ENCODE measurements at regions not wholly inside any gene's neighbourhood (a gene's known extent, or its start where the extent isn't known, plus 50 kb on each side); places are given as distances from the start of the nearest gene placed in this dataset.

DNA sequence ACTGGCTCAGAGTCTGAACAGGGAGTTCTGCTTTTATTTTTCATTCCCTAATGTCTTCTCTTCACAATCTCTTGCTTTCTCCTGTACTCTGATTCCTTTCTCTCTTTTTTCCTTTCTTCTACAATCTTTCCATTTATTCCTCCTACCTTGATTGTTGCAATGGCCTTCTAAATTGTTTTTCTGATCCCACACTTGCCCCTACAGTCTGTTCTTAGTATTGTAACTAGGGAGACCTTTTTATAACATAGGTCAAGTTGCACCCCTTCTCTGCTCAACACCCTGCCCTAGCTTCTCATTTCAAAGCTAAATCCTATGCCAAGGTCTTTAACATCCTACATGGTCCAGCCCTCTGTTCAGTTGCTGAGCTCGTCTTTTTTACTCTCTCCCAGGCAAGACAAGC lies 277.9 kb downstream of the GBA3 start:
- DNase-seq = no peak
- Histone ChIP-seq H3K36me3 (no peaks in the 10 kb centered on the region), H3K27me3 (no peaks in the 10 kb centered on the region), H3K4me3 (no peak overlapping the region), H3K4me1 (no peaks in the 10 kb centered on the region), H3K27ac (no peak overlapping the region), H3K9me3 (peaks cover 0 to 27% of the 10 kb centered on the region in 2 donors)
- intact Hi-C loops (cut with DNase I) = no loop called here
- ATAC-seq = no peak
- TF ChIP-seq, protein P1, sequence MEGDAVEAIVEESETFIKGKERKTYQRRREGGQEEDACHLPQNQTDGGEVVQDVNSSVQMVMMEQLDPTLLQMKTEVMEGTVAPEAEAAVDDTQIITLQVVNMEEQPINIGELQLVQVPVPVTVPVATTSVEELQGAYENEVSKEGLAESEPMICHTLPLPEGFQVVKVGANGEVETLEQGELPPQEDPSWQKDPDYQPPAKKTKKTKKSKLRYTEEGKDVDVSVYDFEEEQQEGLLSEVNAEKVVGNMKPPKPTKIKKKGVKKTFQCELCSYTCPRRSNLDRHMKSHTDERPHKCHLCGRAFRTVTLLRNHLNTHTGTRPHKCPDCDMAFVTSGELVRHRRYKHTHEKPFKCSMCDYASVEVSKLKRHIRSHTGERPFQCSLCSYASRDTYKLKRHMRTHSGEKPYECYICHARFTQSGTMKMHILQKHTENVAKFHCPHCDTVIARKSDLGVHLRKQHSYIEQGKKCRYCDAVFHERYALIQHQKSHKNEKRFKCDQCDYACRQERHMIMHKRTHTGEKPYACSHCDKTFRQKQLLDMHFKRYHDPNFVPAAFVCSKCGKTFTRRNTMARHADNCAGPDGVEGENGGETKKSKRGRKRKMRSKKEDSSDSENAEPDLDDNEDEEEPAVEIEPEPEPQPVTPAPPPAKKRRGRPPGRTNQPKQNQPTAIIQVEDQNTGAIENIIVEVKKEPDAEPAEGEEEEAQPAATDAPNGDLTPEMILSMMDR (IDR thresholded peaks at IDR 0.05) = no peak

GRCh38 chr4:22969287-22969896 lies 276.7 kb downstream of the GBA3 start:
- TF ChIP-seq, protein P1 (IDR thresholded peaks at IDR 0.05) = no peak
- H3K27me3 ChIP-seq = no peaks in the 10 kb centered on the region
- peaks cover 0 to 16% of the 10 kb centered on the region in 2 donors for H3K9me3 ChIP-seq
- no peak overlapping the region for H3K4me3 ChIP-seq
- H3K36me3 ChIP-seq = no peaks in the 10 kb centered on the region
- DNase-seq (no peak), ATAC-seq (no peak)
- no peaks in the 10 kb centered on the region for H3K4me1 ChIP-seq
- no peak overlapping the region for H3K27ac ChIP-seq
- intact Hi-C loops (cut with DNase I) = no loop called here

DNA sequence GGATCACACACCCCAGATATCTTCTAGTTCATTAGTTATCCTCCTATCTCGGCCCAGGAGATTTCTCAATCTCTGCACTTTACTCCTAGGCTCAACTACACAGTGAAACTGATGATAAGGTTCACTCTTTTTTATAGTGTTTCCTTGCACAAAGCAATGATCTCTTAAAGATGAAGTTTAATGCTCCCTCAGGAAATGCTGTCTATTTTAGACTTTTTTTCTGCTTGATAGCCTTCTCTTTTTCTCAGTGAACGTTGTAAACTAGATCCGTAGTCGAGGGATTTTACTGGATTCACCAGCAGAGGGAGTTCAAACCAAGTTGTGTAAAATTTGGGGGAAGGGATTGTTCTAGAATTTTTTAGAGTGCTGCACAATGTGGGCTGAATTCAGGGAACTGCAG lies 269.6 kb downstream of the GBA3 start:
- TF ChIP-seq, protein P1 (IDR thresholded peaks at IDR 0.05) = no peak
- intact Hi-C loops (cut with DNase I) = no loop called here
- Histone ChIP-seq H3K4me3 (no peak overlapping the region), H3K27me3 (no peaks in the 10 kb centered on the region), H3K36me3 (no peaks in the 10 kb centered on the region), H3K9me3 (no peaks in the 10 kb centered on the region), H3K27ac (no peak overlapping the region), H3K4me1 (no peaks in the 10 kb centered on the region)
- ATAC-seq = no peak
- DNase-seq = peak in 1 of 4 donors; percentile 22

- H3K9me3 ChIP-seq = no peaks in the 10 kb centered on the region
- ATAC-seq (no peak), DNase-seq (no peak)
- no peaks in the 10 kb centered on the region for H3K4me1 ChIP-seq
- TF ChIP-seq, protein P1 (IDR thresholded peaks at IDR 0.05) = no peak
- H3K27ac ChIP-seq = no peak overlapping the region
- no peaks in the 10 kb centered on the region for H3K36me3 ChIP-seq
- H3K4me3 ChIP-seq = no peak overlapping the region
- no peaks in the 10 kb centered on the region for H3K27me3 ChIP-seq
- intact Hi-C loops (cut with DNase I) = no loop called here
These were observed 266.7 kb downstream of the GBA3 start for GRCh38 chr4:22959483-22959882.

DNA sequence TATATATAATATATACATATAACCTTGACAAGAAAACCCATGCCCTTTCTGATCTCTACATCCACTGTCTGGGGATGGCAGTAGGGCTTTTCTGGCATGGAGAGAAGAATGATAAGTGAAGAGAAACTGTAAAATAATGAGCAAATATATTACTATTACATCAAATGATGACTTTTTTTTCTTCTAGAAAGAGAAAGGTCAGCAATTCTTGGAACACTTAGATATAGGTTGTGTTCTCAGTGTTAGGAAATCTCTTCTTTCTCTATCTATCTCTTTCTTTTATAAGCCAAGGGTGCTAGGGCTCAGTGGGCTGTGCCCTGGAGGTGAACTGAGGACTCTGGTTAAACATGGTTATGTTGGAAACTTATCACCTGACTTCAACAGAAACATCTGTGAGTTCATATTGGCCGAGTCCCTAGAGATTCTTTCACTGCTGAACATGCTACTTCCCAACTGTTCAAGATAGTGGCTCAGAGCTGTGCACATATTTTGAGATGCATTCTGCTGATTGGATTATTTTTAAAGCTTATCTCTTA lies 265.1 kb downstream of the GBA3 start:
- H3K27me3 ChIP-seq = no peaks in the 10 kb centered on the region
- intact Hi-C loops (cut with DNase I) = no loop called here
- H3K27ac ChIP-seq = no peak overlapping the region

More for the DNA sequence above, 265.1 kb downstream of the GBA3 start:
- no peaks in the 10 kb centered on the region for H3K9me3 ChIP-seq
- H3K36me3 ChIP-seq = no peaks in the 10 kb centered on the region
- no peaks in the 10 kb centered on the region for H3K4me1 ChIP-seq
- TF ChIP-seq, protein P1 (IDR thresholded peaks at IDR 0.05) = no peak
- ATAC-seq (no peak), DNase-seq (no peak)
- no peak overlapping the region for H3K4me3 ChIP-seq
